ENCODE measurements at regions not wholly inside any gene's neighbourhood (a gene's known extent, or its start where the extent isn't known, plus 50 kb on each side); places are given as distances from the start of the nearest gene placed in this dataset.

GRCh38 chr11:69884286-69884685 lies 65.1 kb upstream of the FGF3 start:
- Histone ChIP-seq H3F3A (ENCODE audit: insufficient read depth) (no peaks in the 10 kb centered on the region), H3K4me3 (ENCODE audit: insufficient read depth, low read length, poor library complexity, severe bottlenecking) (no peak overlapping the region), H3K9me3 (ENCODE audit: insufficient read depth, low read length) (no peaks in the 10 kb centered on the region), H3K4me2 (ENCODE audit: low read depth, low read length, poor library complexity, severe bottlenecking) (no peak overlapping the region), H3K27ac (ENCODE audit: low read depth, low read length) (no peak overlapping the region), H3K27me3 (ENCODE audit: low read length) (no peaks in the 10 kb centered on the region), H3K9ac (ENCODE audit: low read length) (no peak overlapping the region), H3K79me2 (ENCODE audit: insufficient read depth, low read length) (no peaks in the 10 kb centered on the region), H2AFZ (ENCODE audit: low read depth, low read length, severe bottlenecking) (no peak overlapping the region), H3K9me2 (replicated peaks; ENCODE audit: insufficient read depth, low read length) (no peaks in the 10 kb centered on the region), H3K36me3 (ENCODE audit: low read length) (no peaks in the 10 kb centered on the region), H4K20me1 (ENCODE audit: low read depth, low read length) (no peaks in the 10 kb centered on the region)
- TF ChIP-seq, protein P1, sequence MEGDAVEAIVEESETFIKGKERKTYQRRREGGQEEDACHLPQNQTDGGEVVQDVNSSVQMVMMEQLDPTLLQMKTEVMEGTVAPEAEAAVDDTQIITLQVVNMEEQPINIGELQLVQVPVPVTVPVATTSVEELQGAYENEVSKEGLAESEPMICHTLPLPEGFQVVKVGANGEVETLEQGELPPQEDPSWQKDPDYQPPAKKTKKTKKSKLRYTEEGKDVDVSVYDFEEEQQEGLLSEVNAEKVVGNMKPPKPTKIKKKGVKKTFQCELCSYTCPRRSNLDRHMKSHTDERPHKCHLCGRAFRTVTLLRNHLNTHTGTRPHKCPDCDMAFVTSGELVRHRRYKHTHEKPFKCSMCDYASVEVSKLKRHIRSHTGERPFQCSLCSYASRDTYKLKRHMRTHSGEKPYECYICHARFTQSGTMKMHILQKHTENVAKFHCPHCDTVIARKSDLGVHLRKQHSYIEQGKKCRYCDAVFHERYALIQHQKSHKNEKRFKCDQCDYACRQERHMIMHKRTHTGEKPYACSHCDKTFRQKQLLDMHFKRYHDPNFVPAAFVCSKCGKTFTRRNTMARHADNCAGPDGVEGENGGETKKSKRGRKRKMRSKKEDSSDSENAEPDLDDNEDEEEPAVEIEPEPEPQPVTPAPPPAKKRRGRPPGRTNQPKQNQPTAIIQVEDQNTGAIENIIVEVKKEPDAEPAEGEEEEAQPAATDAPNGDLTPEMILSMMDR (IDR thresholded peaks at IDR 0.05; ENCODE audit: insufficient read depth, low read length, poor library complexity, severe bottlenecking): no peak
- no peak for TF ChIP-seq EZH2phosphoT487 (conservative IDR thresholded peaks at IDR 0.05; ENCODE audit: low read length)

- no peaks in the 10 kb centered on the region for H3F3A ChIP-seq (ENCODE audit: insufficient read depth)
- TF ChIP-seq, protein P1 (IDR thresholded peaks at IDR 0.05; ENCODE audit: insufficient read depth, low read length, poor library complexity, severe bottlenecking): no peak
- TF ChIP-seq EZH2phosphoT487 (conservative IDR thresholded peaks at IDR 0.05; ENCODE audit: low read length): no peak
- no peaks in the 10 kb centered on the region for H3K36me3 ChIP-seq (ENCODE audit: low read length)
These were observed 65.5 kb upstream of the FGF3 start for GRCh38 chr11:69884751-69885150.

DNA sequence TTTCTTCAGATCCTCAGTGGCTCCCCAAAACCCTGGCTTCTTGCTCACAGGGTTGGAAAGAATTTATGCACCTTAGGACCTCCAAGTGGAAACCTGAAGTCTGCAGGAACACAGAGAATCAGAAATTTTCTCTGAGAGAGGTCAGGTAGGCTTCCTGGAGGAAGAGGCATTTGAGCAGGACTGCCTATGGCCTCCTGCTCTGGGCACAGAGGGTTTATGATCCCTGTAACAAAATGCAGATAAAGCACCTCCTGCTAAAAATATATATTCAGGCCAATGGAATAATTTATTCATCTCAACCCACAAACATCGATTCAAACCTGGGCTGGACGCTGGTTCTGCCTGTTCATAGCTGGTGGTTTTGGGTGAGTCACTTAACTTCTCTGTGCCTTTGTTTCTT lies 68.1 kb upstream of the FGF3 start:
- Histone ChIP-seq H2AFZ (ENCODE audit: low read depth, low read length, severe bottlenecking) (no peak overlapping the region), H3K36me3 (ENCODE audit: low read length) (no peaks in the 10 kb centered on the region), H3K27ac (ENCODE audit: low read depth, low read length) (no peak overlapping the region), H3K4me3 (ENCODE audit: insufficient read depth, low read length, poor library complexity, severe bottlenecking) (no peak overlapping the region), H3K27me3 (ENCODE audit: low read length) (no peaks in the 10 kb centered on the region), H3K9ac (ENCODE audit: low read length) (no peak overlapping the region), H4K20me1 (ENCODE audit: low read depth, low read length) (no peaks in the 10 kb centered on the region), H3K9me3 (ENCODE audit: insufficient read depth, low read length) (no peaks in the 10 kb centered on the region), H3K79me2 (ENCODE audit: insufficient read depth, low read length) (no peaks in the 10 kb centered on the region), H3F3A (ENCODE audit: insufficient read depth) (no peaks in the 10 kb centered on the region), H3K9me2 (replicated peaks; ENCODE audit: insufficient read depth, low read length) (no peaks in the 10 kb centered on the region), H3K4me2 (ENCODE audit: low read depth, low read length, poor library complexity, severe bottlenecking) (no peak overlapping the region)
- TF ChIP-seq, protein P1 (IDR thresholded peaks at IDR 0.05; ENCODE audit: insufficient read depth, low read length, poor library complexity, severe bottlenecking): no peak
- no peak for TF ChIP-seq EZH2phosphoT487 (conservative IDR thresholded peaks at IDR 0.05; ENCODE audit: low read length)

More at GRCh38 chr11:69884751-69885150, 65.5 kb upstream of the FGF3 start:
- H3K27me3 ChIP-seq (ENCODE audit: low read length): no peaks in the 10 kb centered on the region
- H3K9me3 ChIP-seq (ENCODE audit: insufficient read depth, low read length): no peaks in the 10 kb centered on the region
- no peak overlapping the region for H3K9ac ChIP-seq (ENCODE audit: low read length)
- no peak overlapping the region for H2AFZ ChIP-seq (ENCODE audit: low read depth, low read length, severe bottlenecking)
- H3K4me2 ChIP-seq (ENCODE audit: low read depth, low read length, poor library complexity, severe bottlenecking): no peak overlapping the region
- no peaks in the 10 kb centered on the region for H4K20me1 ChIP-seq (ENCODE audit: low read depth, low read length)
- no peak overlapping the region for H3K4me3 ChIP-seq (ENCODE audit: insufficient read depth, low read length, poor library complexity, severe bottlenecking)
- no peaks in the 10 kb centered on the region for H3K9me2 ChIP-seq (replicated peaks; ENCODE audit: insufficient read depth, low read length)
- no peaks in the 10 kb centered on the region for H3K79me2 ChIP-seq (ENCODE audit: insufficient read depth, low read length)
- no peak overlapping the region for H3K27ac ChIP-seq (ENCODE audit: low read depth, low read length)
